H9 (cell line): ENCODE measurements at regions not wholly inside any gene's neighbourhood (a gene's known extent, or its start where the extent isn't known, plus 50 kb on each side); places are given as distances from the start of the nearest gene placed in this dataset.

Experiments used
- DNase-seq: peaks from one replicate; pipeline ENCODE4 v3.0.0-alpha.2; 2017
- H2AFZ ChIP-seq: one replicate; pipeline ENCODE4 v1.6.1; 2013; ENCODE audit warnings: mild to moderate bottlenecking, low read length, control low read depth, moderate library complexity
- H2AK5ac ChIP-seq: 2 replicates; pipeline ENCODE4 v1.6.1; 2013; ENCODE audit warnings: low read length, control low read depth, mixed read lengths; ENCODE audit not compliant: insufficient read length
- H2BK120ac ChIP-seq: one replicate; pipeline ENCODE4 v1.6.1; 2013; ENCODE audit warnings: low read depth, mild to moderate bottlenecking, low read length, control low read depth, inconsistent platforms; ENCODE audit not compliant: poor library complexity, severe bottlenecking
- H2BK12ac ChIP-seq: 2 replicates; pipeline ENCODE4 v1.6.1; 2013; ENCODE audit warnings: low read length, control low read depth, mixed read lengths, low read depth; ENCODE audit not compliant: insufficient read length
- H2BK15ac ChIP-seq: 2 replicates; pipeline ENCODE4 v1.6.1; 2013; ENCODE audit warnings: low read depth, low read length, control low read depth
- H2BK20ac ChIP-seq: one replicate; pipeline ENCODE4 v1.6.1; 2013; ENCODE audit warnings: low read depth, mild to moderate bottlenecking, low read length, control low read depth, inconsistent platforms; ENCODE audit not compliant: poor library complexity, severe bottlenecking
- H2BK5ac ChIP-seq: 2 replicates; pipeline ENCODE4 v1.6.1; 2013; ENCODE audit warnings: low read length, control low read depth, mixed read lengths; ENCODE audit not compliant: insufficient read length
- H3K14ac ChIP-seq: 2 replicates; pipeline ENCODE4 v1.6.1; 2013; ENCODE audit warnings: low read length, control low read depth; ENCODE audit not compliant: insufficient read depth
- H3K18ac ChIP-seq: 2 replicates; pipeline ENCODE4 v1.6.1; 2013; ENCODE audit warnings: low read depth, mild to moderate bottlenecking, mixed read lengths, low read length, control low read depth; ENCODE audit not compliant: insufficient read length
- H3K23ac ChIP-seq: 2 replicates; pipeline ENCODE4 v1.6.1; 2013; ENCODE audit warnings: low read length, control low read depth, mixed read lengths, low read depth; ENCODE audit not compliant: insufficient read length
- H3K23me2 ChIP-seq: 2 replicates; pipeline ENCODE4 v1.6.1; 2013; ENCODE audit warnings: low read depth, mild to moderate bottlenecking, mixed read lengths, low read length, control low read depth; ENCODE audit not compliant: insufficient read length, poor library complexity, severe bottlenecking
- H3K27ac ChIP-seq: 2 replicates; pipeline ENCODE4 v1.5.1; 2013; ENCODE audit warnings: low read length, control low read depth, mixed read lengths, low read depth; ENCODE audit not compliant: insufficient read length
- H3K27me3 ChIP-seq: 2 replicates; pipeline ENCODE4 v1.6.1; 2013; ENCODE audit warnings: low read length, control low read depth, inconsistent platforms; ENCODE audit not compliant: insufficient read depth
- H3K4ac ChIP-seq: 2 replicates; pipeline ENCODE4 v1.6.1; 2013; ENCODE audit warnings: low read depth, mild to moderate bottlenecking, control low read depth, inconsistent platforms, low read length, moderate library complexity
- H3K4me1 ChIP-seq: 2 replicates; pipeline ENCODE4 v1.6.1; 2013; ENCODE audit warnings: low read length, control low read depth, inconsistent platforms; ENCODE audit not compliant: insufficient read depth
- H3K4me2 ChIP-seq: 2 replicates; pipeline ENCODE4 v1.6.1; 2013; ENCODE audit warnings: low read length, control low read depth, mixed read lengths; ENCODE audit not compliant: insufficient read length, insufficient read depth
- H3K56ac ChIP-seq: 2 replicates; pipeline ENCODE4 v1.6.1; 2013; ENCODE audit warnings: low read depth, mild to moderate bottlenecking, mixed read lengths, low read length, control low read depth; ENCODE audit not compliant: insufficient read length
- H3K79me1 ChIP-seq: 2 replicates; pipeline ENCODE4 v1.6.1; 2013; ENCODE audit warnings: low read depth, mild to moderate bottlenecking, moderate library complexity, low read length, control low read depth, inconsistent platforms; ENCODE audit not compliant: insufficient read depth, poor library complexity, severe bottlenecking
- H3K79me2 ChIP-seq: 2 replicates; pipeline ENCODE4 v1.6.1; 2013; ENCODE audit warnings: low read length, control low read depth, inconsistent platforms; ENCODE audit not compliant: insufficient read depth
- H3K9ac ChIP-seq: 2 replicates; pipeline ENCODE4 v1.6.1; 2013; ENCODE audit warnings: low read length, control low read depth, mixed read lengths; ENCODE audit not compliant: insufficient read length; ENCODE audit errors: extremely low read depth
- H3K9me3 ChIP-seq: one replicate; pipeline ENCODE4 v1.6.1; 2013; ENCODE audit warnings: low read depth, low read length, inconsistent platforms; ENCODE audit not compliant: control insufficient read depth
- H3T11ph ChIP-seq: one replicate; pipeline ENCODE4 v1.6.1; 2013; ENCODE audit warnings: mild to moderate bottlenecking, low read length, control low read depth, inconsistent platforms
- H4K20me1 ChIP-seq: one replicate; pipeline ENCODE4 v1.6.1; 2013; ENCODE audit not compliant: control insufficient read depth, insufficient read length, insufficient read depth
- H4K5ac ChIP-seq: 2 replicates; pipeline ENCODE4 v1.6.1; 2013; ENCODE audit warnings: low read depth, mild to moderate bottlenecking, mixed read lengths, low read length, control low read depth; ENCODE audit not compliant: insufficient read length
- H4K8ac ChIP-seq: replicated peaks from 2 replicates; pipeline ENCODE4 v1.6.1; 2013; ENCODE audit warnings: low read length, control low read depth, mixed read lengths, low read depth; ENCODE audit not compliant: insufficient read length
- H4K91ac ChIP-seq: 2 replicates; pipeline ENCODE4 v1.6.1; 2013; ENCODE audit warnings: low read depth, mild to moderate bottlenecking, moderate library complexity, mixed read lengths, low read length, control low read depth; ENCODE audit not compliant: insufficient read length
- H3K27ac Mint-ChIP-seq, 3 experiments: 2 replicates in 2 of 3; 3 replicates in 1 of 3; pipeline ENCODE4 v1.8.0; 2020 to 2021; ENCODE audit warnings: mixed read lengths in 3 of 3, mild to moderate bottlenecking in 1 of 3, moderate library complexity in 1 of 3
- H3K27me3 Mint-ChIP-seq: 2 replicates; pipeline ENCODE4 v1.8.0; 2021; ENCODE audit warnings: low read depth, mild to moderate bottlenecking, moderate library complexity, mixed read lengths
- H3K36me3 Mint-ChIP-seq, 3 experiments: 2 replicates in 2 of 3; 3 replicates in 1 of 3; pipeline ENCODE4 v1.8.0; 2020 to 2021; ENCODE audit warnings: low read depth in 3 of 3, mixed read lengths in 3 of 3; ENCODE audit not compliant: insufficient read depth in 1 of 3
- H3K4me1 Mint-ChIP-seq, 2 experiments: 2 replicates each; pipeline ENCODE4 v1.8.0; 2020; ENCODE audit warnings: mixed read lengths in 2 of 2
- H3K4me3 Mint-ChIP-seq, 2 experiments: 2 replicates in 1 of 2; 3 replicates in 1 of 2; pipeline ENCODE4 v1.8.0; 2020 to 2021; ENCODE audit warnings: mild to moderate bottlenecking in 2 of 2, mixed read lengths in 2 of 2, moderate library complexity in 1 of 2
- H3K9me3 Mint-ChIP-seq, 2 experiments: 2 replicates in 1 of 2; 3 replicates in 1 of 2; pipeline ENCODE4 v1.8.0; 2020; ENCODE audit warnings: mild to moderate bottlenecking in 2 of 2, mixed read lengths in 2 of 2, moderate library complexity in 1 of 2
- CTCF ChIP-seq: fragments of 200-600 bp; sonication (generic); conservative IDR thresholded peaks from 3 replicates; pipeline ENCODE4 v1.8.0; 2021; ENCODE audit warnings: antibody characterized with exemption, mild to moderate bottlenecking
- WGBS: extraction: QIAGEN DNeasy Blood & Tissue Kit; methylation state at CpG from one replicate; pipeline ENCODE4 v1.1.7; 2013; ENCODE audit warnings: missing lambda C conversion rate, low lambda C conversion rate, mixed read lengths; ENCODE audit not compliant: insufficient read length; ENCODE audit errors: extremely low coverage; 5-methylcytosine and 5-hydroxymethylcytosine counted together

- H3K27me3 ChIP-seq = no peaks in the 10 kb centered on the region
- H2BK20ac ChIP-seq = no peak overlapping the region
- no peak overlapping the region for H2BK15ac ChIP-seq
- no peaks in the 10 kb centered on the region for H4K20me1 ChIP-seq
- H2BK12ac ChIP-seq = no peak overlapping the region
- no peak overlapping the region for H4K5ac ChIP-seq
- TF ChIP-seq CTCF = no peak
- H2BK120ac ChIP-seq = no peak overlapping the region
- H3K79me2 ChIP-seq = 0 out of 2 replicates have a peak, but pooled peaks cover 2% of the 10 kb centered on the region
- H3K4me2 ChIP-seq = no peak overlapping the region
- no peaks in the 10 kb centered on the region for H3K36me3 Mint-ChIP-seq
- no peak overlapping the region for H2AFZ ChIP-seq
- H2AK5ac ChIP-seq = no peak overlapping the region
- no peak overlapping the region for H3K14ac ChIP-seq
- no peaks in the 10 kb centered on the region for H3K79me1 ChIP-seq
- H3K4me1 Mint-ChIP-seq = peaks cover 15 to 18% of the 10 kb centered on the region in 2 experiments
- no peak overlapping the region for H3K27ac ChIP-seq
- no peaks in the 10 kb centered on the region for H3K9me3 ChIP-seq
- peaks cover 3 to 4% of the 10 kb centered on the region in 2 experiments; a peak in 4 of 5 replicates for H3K9me3 Mint-ChIP-seq
- H3K4ac ChIP-seq = no peak overlapping the region
- H3K27ac Mint-ChIP-seq = no peak overlapping the region; a peak in 1 of 7 replicates
- no peak overlapping the region for H3K23ac ChIP-seq
- peaks cover 20% of the 10 kb centered on the region for H3K27me3 Mint-ChIP-seq
- DNase-seq = no peak
- H3K4me1 ChIP-seq = peaks cover 2% of the 10 kb centered on the region; the same call in 1 of the 2 replicates
- no peak overlapping the region for H3K56ac ChIP-seq
- no peak overlapping the region for H2BK5ac ChIP-seq
- no CpG with 5 or more reads among the region's 1 CpG for WGBS
- H3K18ac ChIP-seq = no peak overlapping the region
- H3K4me3 Mint-ChIP-seq = no peak overlapping the region; a peak in 1 of 5 replicates
- H4K8ac ChIP-seq = no peak overlapping the region
- H4K91ac ChIP-seq = no peak overlapping the region
- H3K9ac ChIP-seq = no peak overlapping the region
- no peak overlapping the region for H3T11ph ChIP-seq
- no peaks in the 10 kb centered on the region for H3K23me2 ChIP-seq
These were observed 65.6 kb upstream of the RPL11 start for GRCh38 chr1:23625929-23626535.
